ENCODE measurements at regions not wholly inside any gene's neighbourhood (a gene's known extent, or its start where the extent isn't known, plus 50 kb on each side); places are given as distances from the start of the nearest gene placed in this dataset.
"Not testable (repeated sequence)": the region's sequence is repeated elsewhere in the genome, so short reads cannot be mapped to it uniquely, and the experiment has no call there.

GRCh38 chr10:57952741-57953140 is 315.0 kb downstream of the IPMK start:
- no peak for DNase-seq

- no peak for DNase-seq
These were observed 317.2 kb downstream of the IPMK start for GRCh38 chr10:57950442-57950974.

- no peak for DNase-seq
These were observed 318.9 kb downstream of the IPMK start for GRCh38 chr10:57948796-57949195.

GRCh38 chr10:57946833-57947232 is 320.9 kb downstream of the IPMK start:
- no peak for DNase-seq

- DNase-seq = no peak
These were observed 324.0 kb downstream of the IPMK start for GRCh38 chr10:57943701-57944100.

- DNase-seq = no peak
These were observed 342.6 kb downstream of the IPMK start for GRCh38 chr10:57925045-57925444.

- DNase-seq = no peak
These were observed 346.6 kb downstream of the IPMK start for GRCh38 chr10:57921140-57921539.

GRCh38 chr10:57919864-57920263 is 347.8 kb downstream of the IPMK start:
- DNase-seq = no peak

- DNase-seq = no peak
These were observed 350.7 kb downstream of the IPMK start for GRCh38 chr10:57917019-57917418.

- no peak for DNase-seq
These were observed 361.8 kb downstream of the IPMK start for GRCh38 chr10:57905861-57906260.

GRCh38 chr10:57905010-57905409 is 362.7 kb downstream of the IPMK start:
- no peak for DNase-seq

- DNase-seq = no peak
These were observed 369.5 kb downstream of the IPMK start for GRCh38 chr10:57898231-57898630.

GRCh38 chr10:57897611-57898010 is 370.1 kb downstream of the IPMK start:
- no peak for DNase-seq

GRCh38 chr10:57894361-57894760 is 373.3 kb downstream of the IPMK start:
- no peak for DNase-seq

GRCh38 chr10:57891201-57892006 is 376.3 kb downstream of the IPMK start:
- no peak for DNase-seq

GRCh38 chr10:57890691-57891090 is 377.0 kb downstream of the IPMK start:
- no peak for DNase-seq

GRCh38 chr10:57885618-57885968 is 382.1 kb downstream of the IPMK start:
- DNase-seq = not testable (repeated sequence)

GRCh38 chr10:57884965-57885617 is 382.6 kb downstream of the IPMK start:
- no peak for DNase-seq

GRCh38 chr10:57884407-57884806 is 383.3 kb downstream of the IPMK start:
- no peak for DNase-seq

- DNase-seq = no peak
These were observed 387.1 kb downstream of the IPMK start for GRCh38 chr10:57880446-57881227.

GRCh38 chr10:57874810-57875209 is 392.9 kb downstream of the IPMK start:
- DNase-seq = no peak

- DNase-seq = no peak
These were observed 400.5 kb downstream of the IPMK start for GRCh38 chr10:57867241-57867640.
